HFFc6 (cell line): ENCODE measurements at regions not wholly inside any gene's neighbourhood (a gene's known extent, or its start where the extent isn't known, plus 50 kb on each side); places are given as distances from the start of the nearest gene placed in this dataset.
A peak's percentile ranks its signal among the peaks of the same experiment; 100 is the strongest.

Experiments used
- DNase-seq: peaks from one replicate; pipeline ENCODE4 v3.0.0-alpha.2; 2018
- H3K27ac Mint-ChIP-seq: 2 replicates; pipeline ENCODE4 v1.8.0; 2020; ENCODE audit warnings: mild to moderate bottlenecking, mixed read lengths
- H3K27me3 Mint-ChIP-seq: 2 replicates; pipeline ENCODE4 v1.8.0; 2021; ENCODE audit warnings: mild to moderate bottlenecking, moderate library complexity, mixed read lengths; ENCODE audit not compliant: insufficient read depth
- H3K36me3 Mint-ChIP-seq: 2 replicates; pipeline ENCODE4 v1.8.0; 2021; ENCODE audit warnings: low read depth, mixed read lengths
- H3K4me1 Mint-ChIP-seq: 2 replicates; pipeline ENCODE4 v1.8.0; 2020; ENCODE audit warnings: low read depth, mixed read lengths
- H3K4me3 Mint-ChIP-seq: 2 replicates; pipeline ENCODE4 v1.8.0; 2020; ENCODE audit warnings: mild to moderate bottlenecking, moderate library complexity, mixed read lengths
- H3K9me3 Mint-ChIP-seq: 2 replicates; pipeline ENCODE4 v1.8.0; 2020; ENCODE audit warnings: mild to moderate bottlenecking, mixed read lengths
- TF ChIP-seq, protein P1 (sequence below): fragments of 200-600 bp; sonication (generic); IDR thresholded peaks from 2 replicates; pipeline ENCODE4 v1.5.0; 2021; ENCODE audit warnings: antibody characterized with exemption, mild to moderate bottlenecking

DNA sequence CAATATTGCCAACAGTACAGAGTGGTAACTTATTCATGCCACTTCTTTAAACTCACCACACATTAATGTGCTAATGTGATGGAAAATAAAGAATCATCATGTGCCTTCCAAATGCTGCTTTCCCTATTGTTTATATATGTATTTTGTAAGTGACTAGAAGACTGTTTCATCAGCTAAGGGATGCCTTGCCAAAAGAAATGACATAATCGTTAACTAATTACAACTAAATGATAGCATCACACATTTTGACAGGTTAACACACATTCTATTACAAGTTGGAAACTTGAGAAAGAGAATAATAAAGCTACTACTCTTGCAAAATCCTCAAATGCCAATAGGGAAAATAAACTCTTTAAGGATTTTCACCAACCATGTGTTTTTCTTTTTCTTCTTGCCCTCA, 329.9 kb upstream of the AGTR1 start:
- no peaks in the 10 kb centered on the region; the same call in 1 of the 2 replicates for H3K27me3 Mint-ChIP-seq
- H3K27ac Mint-ChIP-seq: no peak overlapping the region
- TF ChIP-seq, protein P1, sequence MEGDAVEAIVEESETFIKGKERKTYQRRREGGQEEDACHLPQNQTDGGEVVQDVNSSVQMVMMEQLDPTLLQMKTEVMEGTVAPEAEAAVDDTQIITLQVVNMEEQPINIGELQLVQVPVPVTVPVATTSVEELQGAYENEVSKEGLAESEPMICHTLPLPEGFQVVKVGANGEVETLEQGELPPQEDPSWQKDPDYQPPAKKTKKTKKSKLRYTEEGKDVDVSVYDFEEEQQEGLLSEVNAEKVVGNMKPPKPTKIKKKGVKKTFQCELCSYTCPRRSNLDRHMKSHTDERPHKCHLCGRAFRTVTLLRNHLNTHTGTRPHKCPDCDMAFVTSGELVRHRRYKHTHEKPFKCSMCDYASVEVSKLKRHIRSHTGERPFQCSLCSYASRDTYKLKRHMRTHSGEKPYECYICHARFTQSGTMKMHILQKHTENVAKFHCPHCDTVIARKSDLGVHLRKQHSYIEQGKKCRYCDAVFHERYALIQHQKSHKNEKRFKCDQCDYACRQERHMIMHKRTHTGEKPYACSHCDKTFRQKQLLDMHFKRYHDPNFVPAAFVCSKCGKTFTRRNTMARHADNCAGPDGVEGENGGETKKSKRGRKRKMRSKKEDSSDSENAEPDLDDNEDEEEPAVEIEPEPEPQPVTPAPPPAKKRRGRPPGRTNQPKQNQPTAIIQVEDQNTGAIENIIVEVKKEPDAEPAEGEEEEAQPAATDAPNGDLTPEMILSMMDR: no peak
- no peak overlapping the region for H3K4me3 Mint-ChIP-seq
- peaks cover 4% of the 10 kb centered on the region; the same call in 1 of the 2 replicates for H3K9me3 Mint-ChIP-seq
- H3K36me3 Mint-ChIP-seq: no peaks in the 10 kb centered on the region
- no peak for DNase-seq
- H3K4me1 Mint-ChIP-seq: peaks cover 13% of the 10 kb centered on the region

DNA sequence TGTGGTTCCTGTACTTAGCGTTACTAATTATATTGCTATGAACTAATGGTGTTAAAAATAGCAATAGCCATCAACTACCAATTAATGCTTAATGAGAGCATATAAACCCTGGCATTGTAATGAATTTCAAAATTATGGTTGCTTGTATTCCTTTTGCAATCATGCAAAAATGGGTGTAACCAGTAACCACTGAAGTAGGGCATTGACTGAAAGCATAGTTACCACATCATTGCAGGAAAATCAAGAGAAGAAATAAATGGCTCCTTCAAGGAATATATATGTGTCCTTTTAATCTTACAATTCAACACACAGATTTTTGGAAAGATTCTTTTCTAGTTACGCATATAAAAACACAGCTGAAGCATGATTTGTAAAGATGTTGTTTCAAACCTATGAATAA, 328.3 kb upstream of the AGTR1 start:
- no peak overlapping the region for H3K4me3 Mint-ChIP-seq
- TF ChIP-seq, protein P1: no peak
- no peak for DNase-seq
- no peaks in the 10 kb centered on the region for H3K36me3 Mint-ChIP-seq
- no peaks in the 10 kb centered on the region; the same call in 1 of the 2 replicates for H3K27me3 Mint-ChIP-seq
- H3K4me1 Mint-ChIP-seq: no peaks in the 10 kb centered on the region
- H3K9me3 Mint-ChIP-seq: no peaks in the 10 kb centered on the region
- H3K27ac Mint-ChIP-seq: no peak overlapping the region

DNA sequence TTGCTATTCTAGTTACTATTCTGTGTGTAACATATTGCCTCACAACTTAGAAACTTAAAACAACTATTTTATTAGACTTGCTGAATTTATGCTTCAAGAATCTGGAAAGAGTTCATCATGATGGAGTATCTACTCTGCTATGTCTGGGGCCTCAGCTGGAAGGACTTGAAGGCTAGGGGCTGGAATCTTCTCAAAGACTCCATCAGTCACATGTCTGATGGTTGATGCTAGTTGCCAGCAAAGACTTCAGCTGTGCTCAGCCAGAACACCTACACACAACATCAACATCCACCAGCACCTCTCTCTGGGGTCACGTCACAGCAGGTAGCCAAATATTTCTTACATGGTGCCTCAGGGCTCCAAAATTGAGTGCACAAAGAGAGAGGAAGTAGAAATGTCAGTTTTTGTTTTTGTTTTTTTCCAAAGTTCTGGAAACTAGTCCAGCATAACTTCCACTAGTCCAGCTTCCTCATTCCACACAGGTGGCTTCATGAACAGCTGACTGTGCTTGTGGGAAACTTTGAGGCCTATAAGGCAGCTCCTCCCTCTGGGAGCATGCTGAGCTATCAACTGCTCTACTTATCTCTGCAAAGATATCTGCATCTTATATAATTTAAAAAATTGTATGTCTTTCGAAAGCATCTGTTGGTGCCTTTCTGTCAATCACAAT, 325.4 kb upstream of the AGTR1 start:
- H3K9me3 Mint-ChIP-seq: no peaks in the 10 kb centered on the region
- no peak overlapping the region for H3K4me3 Mint-ChIP-seq
- TF ChIP-seq, protein P1: no peak
- H3K27me3 Mint-ChIP-seq: no peaks in the 10 kb centered on the region; the same call in 1 of the 2 replicates
- no peaks in the 10 kb centered on the region for H3K36me3 Mint-ChIP-seq
- no peaks in the 10 kb centered on the region for H3K4me1 Mint-ChIP-seq
- H3K27ac Mint-ChIP-seq: no peak overlapping the region
- DNase-seq: no peak

DNA sequence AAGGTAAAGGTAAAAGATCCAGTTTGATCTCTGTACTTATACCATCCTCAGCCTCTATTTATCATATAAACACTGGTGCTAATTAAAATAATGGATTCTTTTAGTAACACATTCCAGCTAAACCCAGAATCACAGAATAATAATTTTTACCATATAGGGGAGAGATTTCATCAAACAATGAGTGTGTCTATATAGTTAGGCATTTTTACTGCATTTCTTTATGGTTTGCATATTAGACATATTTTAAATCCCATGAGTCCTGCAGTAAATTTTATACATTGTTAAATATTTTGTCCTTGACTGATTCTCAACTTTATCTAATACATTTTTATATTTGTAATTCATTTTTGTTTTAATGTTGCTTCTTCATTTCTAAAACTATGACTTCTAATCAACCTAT, 323.7 kb upstream of the AGTR1 start:
- H3K9me3 Mint-ChIP-seq: no peaks in the 10 kb centered on the region
- H3K4me3 Mint-ChIP-seq: no peak overlapping the region
- TF ChIP-seq, protein P1: no peak
- no peak for DNase-seq
- no peaks in the 10 kb centered on the region; the same call in 1 of the 2 replicates for H3K27me3 Mint-ChIP-seq
- no peaks in the 10 kb centered on the region for H3K4me1 Mint-ChIP-seq
- H3K27ac Mint-ChIP-seq: no peak overlapping the region
- H3K36me3 Mint-ChIP-seq: no peaks in the 10 kb centered on the region

DNA sequence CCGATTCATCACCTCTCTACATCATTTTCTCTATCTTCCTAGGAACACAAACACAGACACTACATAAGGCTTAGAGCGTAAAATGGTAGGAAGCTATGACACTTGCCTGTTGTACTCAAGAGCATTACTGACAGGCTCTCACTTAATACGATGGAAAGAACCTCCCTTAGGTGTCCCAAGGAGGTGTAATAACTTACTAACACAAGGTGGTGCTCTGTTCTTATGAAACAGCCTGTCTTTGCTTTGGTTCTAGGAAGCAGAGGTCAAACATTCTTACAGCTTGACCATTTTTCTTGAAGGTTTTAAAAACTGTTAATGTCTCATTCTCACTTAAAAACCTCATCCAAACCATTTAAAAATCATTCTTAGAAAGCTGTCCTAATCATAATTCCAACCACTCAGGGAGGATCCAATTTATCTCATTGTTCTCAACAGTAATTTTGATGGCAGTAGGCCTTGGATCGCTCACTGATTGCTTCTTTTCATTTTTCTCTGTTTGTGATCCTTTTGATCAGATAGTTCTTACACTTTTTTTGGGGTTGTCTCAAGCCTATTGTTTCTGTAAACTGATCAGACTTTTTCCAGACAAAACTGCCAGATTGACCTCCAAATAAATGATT, 317.8 kb upstream of the AGTR1 start:
- Mint-ChIP-seq H3K9me3 (no peaks in the 10 kb centered on the region), H3K4me1 (no peaks in the 10 kb centered on the region), H3K27me3 (no peaks in the 10 kb centered on the region), H3K4me3 (no peak overlapping the region), H3K36me3 (no peaks in the 10 kb centered on the region), H3K27ac (no peak overlapping the region)
- DNase-seq: peak; percentile 61
- TF ChIP-seq, protein P1: peak; percentile 75
